OCI-LY7 (cell line): ENCODE measurements at regions not wholly inside any gene's neighbourhood (a gene's known extent, or its start where the extent isn't known, plus 50 kb on each side); places are given as distances from the start of the nearest gene placed in this dataset.

ENCODE experiments used
- CTCF ChIP-seq: fragments of 200-600 bp; sonication (generic); conservative IDR thresholded peaks from 2 replicates; pipeline ENCODE4 v1.5.1; 2014; ENCODE audit warnings: mild to moderate bottlenecking, antibody characterized with exemption, low read length, moderate library complexity, mixed read lengths
- EZH2phosphoT487 ChIP-seq: fragments of 200-600 bp; sonication (generic); IDR thresholded peaks from 2 replicates; pipeline ENCODE4 v1.6.1; 2018; ENCODE audit warnings: low read depth, borderline replicate concordance, mild to moderate bottlenecking, mixed run types, antibody characterized with exemption, low read length, moderate library complexity, mixed read lengths

GRCh38 chr5:3277590-3278196 lies 317.9 kb upstream of the IRX1 start:
- TF ChIP-seq CTCF (no peak), EZH2phosphoT487 (no peak)
